B cell (primary cell): ENCODE measurements at regions not wholly inside any gene's neighbourhood (a gene's known extent, or its start where the extent isn't known, plus 50 kb on each side); places are given as distances from the start of the nearest gene placed in this dataset.
"Not testable (repeated sequence)": the region's sequence is repeated elsewhere in the genome, so short reads cannot be mapped to it uniquely, and the experiment has no call there.

ENCODE experiments used
- ATAC-seq: fragments of 200-7000 bp; cut with Tn5 transposase; one replicate; pipeline ENCODE4 v1.10.0; 2021; ENCODE audit warnings: low read depth, mild to moderate bottlenecking, moderate number of reproducible peaks, moderate library complexity
- CTCF ChIA-PET: fragments of 350-600 bp; sonication (Branson Sonifier 250); formaldehyde crosslinking; loops from one replicate; lab custom pipeline; 2021; ENCODE audit warnings: antibody characterized with exemption, inconsistent platforms; lab: Charles Lee
- POLR2A ChIA-PET: fragments of 350-600 bp; sonication (Branson Sonifier 250); formaldehyde crosslinking; loops from one replicate; lab custom pipeline; 2021; ENCODE audit warnings: antibody characterized with exemption; lab: Charles Lee
- DNase-seq: peaks from one replicate; pipeline ENCODE4 v3.0.0; 2013
- H2AFZ ChIP-seq: 2 replicates; pipeline ENCODE4 v1.6.1; 2012; ENCODE audit warnings: mild to moderate bottlenecking, low read depth, low read length; ENCODE audit not compliant: insufficient read depth, poor library complexity, severe bottlenecking
- H3K27ac ChIP-seq, 2 donors: 1 replicate in 1 of 2; 2 replicates in 1 of 2; pipeline ENCODE4 v1.5.1; 2012 to 2013; ENCODE audit warnings: low read length in 2 of 2, mild to moderate bottlenecking in 2 of 2, moderate library complexity in 1 of 2
- H3K27me3 ChIP-seq, 4 experiments: fragments of 200-600 bp in 1 of 4; sonication (generic) in 1 of 4; replicated peaks in 1 of 4; 1 replicate in 2 of 4; 2 replicates in 2 of 4; pipeline versions ENCODE4 v1.6.1 to v1.7.0; 2013 to 2016; ENCODE audit warnings: low read length in 3 of 4, mild to moderate bottlenecking in 2 of 4, mixed read lengths in 1 of 4, moderate library complexity in 1 of 4; ENCODE audit not compliant: insufficient read depth in 4 of 4, control insufficient read depth in 3 of 4; ENCODE audit errors: control extremely low read depth in 1 of 4
- H3K36me3 ChIP-seq, 2 experiments: replicated peaks in 1 of 2; 1 replicate in 1 of 2; 2 replicates in 1 of 2; pipeline versions ENCODE4 v1.6.1 to v1.7.1; 2013; ENCODE audit warnings: low read length in 1 of 2; ENCODE audit not compliant: insufficient read depth in 2 of 2, control insufficient read depth in 1 of 2; ENCODE audit errors: control extremely low read depth in 1 of 2, extremely low read depth in 1 of 2
- H3K4me1 ChIP-seq, 2 donors: fragments of 200-600 bp in 1 of 2; sonication (generic) in 1 of 2; 1 replicate in 1 of 2; 2 replicates in 1 of 2; pipeline versions ENCODE4 v1.5.1 to v1.6.1; 2013 to 2017; ENCODE audit warnings: low read length in 2 of 2; ENCODE audit not compliant: control insufficient read depth in 2 of 2, insufficient read depth in 2 of 2
- H3K4me2 ChIP-seq: replicated peaks from 2 replicates; pipeline ENCODE3; 2012; ENCODE audit warnings: mild to moderate bottlenecking, low read depth, low read length; ENCODE audit not compliant: poor library complexity, severe bottlenecking
- H3K4me3 ChIP-seq, 5 experiments: fragments of 200-600 bp in 1 of 5; sonication (generic) in 1 of 5; 1 replicate in 3 of 5; 2 replicates in 2 of 5; pipeline versions ENCODE4 v1.5.1 to v1.7.0; 2011 to 2016; ENCODE audit warnings: low read length in 4 of 5, mild to moderate bottlenecking in 4 of 5, low read depth in 2 of 5, control low read depth in 1 of 5, moderate library complexity in 1 of 5; ENCODE audit not compliant: insufficient read depth in 1 of 5; ENCODE audit errors: control extremely low read depth in 1 of 5, extremely low read depth in 1 of 5
- H3K79me2 ChIP-seq: fragments of 200-600 bp; sonication (generic); one replicate; pipeline ENCODE4 v1.6.0; 2016; ENCODE audit warnings: low read length; ENCODE audit not compliant: control insufficient read depth, insufficient read depth
- H3K9ac ChIP-seq: fragments of 200-600 bp; sonication (generic); 2 replicates; pipeline ENCODE4 v1.6.1; 2017; ENCODE audit warnings: mild to moderate bottlenecking, low read length, moderate library complexity
- H3K9me3 ChIP-seq, 3 donors: one replicate each; pipeline versions ENCODE4 v1.6.1 to v1.7.1; 2013; ENCODE audit warnings: low read length in 2 of 3; ENCODE audit not compliant: control insufficient read depth in 2 of 3, insufficient read depth in 1 of 3; ENCODE audit errors: control extremely low read depth in 1 of 3
- H4K20me1 ChIP-seq: 2 replicates; pipeline ENCODE4 v1.6.0; 2012; ENCODE audit warnings: mild to moderate bottlenecking, low read length; ENCODE audit not compliant: insufficient read depth, control insufficient read depth, poor library complexity, severe bottlenecking
- H3K27ac Mint-ChIP-seq: one replicate; pipeline ENCODE4 v1.8.0; 2021; ENCODE audit warnings: mixed read lengths
- H3K27me3 Mint-ChIP-seq: one replicate; pipeline ENCODE4 v1.8.0; 2021; ENCODE audit warnings: mixed read lengths
- H3K4me1 Mint-ChIP-seq: one replicate; pipeline ENCODE4 v1.8.0; 2021; ENCODE audit warnings: mixed read lengths
- H3K4me3 Mint-ChIP-seq: one replicate; pipeline ENCODE4 v1.8.0; 2021; ENCODE audit warnings: mixed read lengths
- H3K9me3 Mint-ChIP-seq: one replicate; pipeline ENCODE4 v1.8.0; 2022; ENCODE audit warnings: mixed read lengths; ENCODE audit not compliant: insufficient read depth
- CTCF ChIP-seq: fragments of 200-600 bp; IDR thresholded peaks from one replicate; pipeline ENCODE4 v1.8.0; 2022; ENCODE audit warnings: antibody characterized with exemption, mild to moderate bottlenecking
- EZH2 ChIP-seq: IDR thresholded peaks from 2 replicates; pipeline ENCODE4 v1.6.1; 2012; ENCODE audit warnings: borderline replicate concordance, low read depth, mild to moderate bottlenecking, moderate library complexity, low read length; ENCODE audit not compliant: insufficient read depth, poor library complexity, severe bottlenecking
- WGBS: methylation state at CpG from one replicate; pipeline ENCODE4 v1.1.5; 2013; ENCODE audit warnings: missing lambda C conversion rate; ENCODE audit not compliant: insufficient coverage; 5-methylcytosine and 5-hydroxymethylcytosine counted together
- intact Hi-C: fragments of 100-400 bp; cut with micrococcal nuclease; formaldehyde crosslinking; loops from one replicate; pipeline ENCODE4 v1.10.0; 2022

- CTCF ChIA-PET = no interaction called here
- Histone ChIP-seq H3K4me2 (no peak overlapping the region), H3K27me3 (no peaks in the 10 kb centered on the region), H3K9me3 (peaks cover 0 to 6% (median 0%) of the 10 kb centered on the region in 3 donors), H3K4me3 (no peak overlapping the region), H3K36me3 (no peaks in the 10 kb centered on the region), H3K27ac (no peak overlapping the region), H3K4me1 (no peaks in the 10 kb centered on the region), H4K20me1 (no peaks in the 10 kb centered on the region), H2AFZ (no peak overlapping the region), H3K79me2 (no peaks in the 10 kb centered on the region), H3K9ac (no peak overlapping the region)
- H3K4me3 Mint-ChIP-seq = no peak overlapping the region
- H3K27ac Mint-ChIP-seq = no peak overlapping the region
- intact Hi-C loops = no loop called here
- no peaks in the 10 kb centered on the region for H3K4me1 Mint-ChIP-seq
- no peak for TF ChIP-seq EZH2
- no peak for TF ChIP-seq CTCF
- 74% methylated on average over 2 of the region's 5 CpGs for WGBS
- no peaks in the 10 kb centered on the region for H3K9me3 Mint-ChIP-seq
- no peak for ATAC-seq
- POLR2A ChIA-PET = no interaction called here
- no peaks in the 10 kb centered on the region for H3K27me3 Mint-ChIP-seq
- DNase-seq = no peak
These were observed 748.2 kb upstream of the SLITRK5 start for GRCh38 chr13:86922936-86923335.

GRCh38 chr13:86926916-86927315 is 744.3 kb upstream of the SLITRK5 start:
- ATAC-seq, POLR2A ChIA-PET: not testable (repeated sequence)

More at GRCh38 chr13:86926916-86927315, 744.3 kb upstream of the SLITRK5 start:
- H3K27ac Mint-ChIP-seq, H2AFZ ChIP-seq, CTCF ChIA-PET, H3K36me3 ChIP-seq, H3K4me3 ChIP-seq, H3K9me3 Mint-ChIP-seq, H3K27me3 ChIP-seq, H4K20me1 ChIP-seq, H3K4me2 ChIP-seq, H3K9me3 ChIP-seq, intact Hi-C loops, H3K27me3 Mint-ChIP-seq, H3K27ac ChIP-seq, H3K4me3 Mint-ChIP-seq, H3K9ac ChIP-seq, H3K4me1 ChIP-seq, H3K79me2 ChIP-seq, H3K4me1 Mint-ChIP-seq, DNase-seq: not testable (repeated sequence)
- no CpG with 5 or more reads among the region's 3 CpGs for WGBS
